Endodermal cell (in vitro differentiated cells): ENCODE measurements at regions not wholly inside any gene's neighbourhood (a gene's known extent, or its start where the extent isn't known, plus 50 kb on each side); places are given as distances from the start of the nearest gene placed in this dataset.

Source experiments
- DNase-seq: peaks from one replicate; pipeline ENCODE4 v3.0.0-alpha.2; 2017
- H3K27ac ChIP-seq: 2 replicates; pipeline ENCODE4 v1.5.1; 2013; ENCODE audit warnings: mild to moderate bottlenecking, low read depth, low read length, moderate library complexity
- H3K27me3 ChIP-seq: 2 replicates; pipeline ENCODE4 v1.6.1; 2013; ENCODE audit warnings: mild to moderate bottlenecking, low read length, moderate library complexity; ENCODE audit not compliant: insufficient read depth, control insufficient read depth, poor library complexity, severe bottlenecking
- H3K36me3 ChIP-seq: 2 replicates; pipeline ENCODE4 v1.7.0; 2013; ENCODE audit warnings: mild to moderate bottlenecking, low read length, moderate library complexity; ENCODE audit not compliant: control insufficient read depth, insufficient read depth
- H3K4me1 ChIP-seq: one replicate; pipeline ENCODE4 v1.7.0; 2013; ENCODE audit warnings: low read length; ENCODE audit not compliant: control insufficient read depth, insufficient read depth
- H3K4me3 ChIP-seq: 2 replicates; pipeline ENCODE4 v1.5.1; 2013; ENCODE audit warnings: mild to moderate bottlenecking, low read length, moderate library complexity
- H3K9ac ChIP-seq: 2 replicates; pipeline ENCODE4 v1.6.1; 2013; ENCODE audit warnings: mild to moderate bottlenecking, low read length, moderate library complexity; ENCODE audit not compliant: poor library complexity, severe bottlenecking; ENCODE audit errors: extremely low read depth
- H3K9me3 ChIP-seq: 2 replicates; pipeline ENCODE4 v1.6.1; 2013; ENCODE audit warnings: mild to moderate bottlenecking, low read length, moderate library complexity; ENCODE audit not compliant: control insufficient read depth
- H3K27ac Mint-ChIP-seq: 2 replicates; pipeline ENCODE4 v1.8.0; 2020; ENCODE audit warnings: mixed read lengths
- H3K27me3 Mint-ChIP-seq: 2 replicates; pipeline ENCODE4 v1.8.0; 2021; ENCODE audit warnings: mild to moderate bottlenecking, mixed read lengths; ENCODE audit not compliant: insufficient read depth
- H3K36me3 Mint-ChIP-seq: 2 replicates; pipeline ENCODE4 v1.8.0; 2020; ENCODE audit warnings: low read depth, mixed read lengths
- H3K4me1 Mint-ChIP-seq: 2 replicates; pipeline ENCODE4 v1.8.0; 2020; ENCODE audit warnings: mixed read lengths
- H3K4me3 Mint-ChIP-seq: 2 replicates; pipeline ENCODE4 v1.8.0; 2020; ENCODE audit warnings: mild to moderate bottlenecking, moderate library complexity, mixed read lengths
- H3K9me3 Mint-ChIP-seq: 2 replicates; pipeline ENCODE4 v1.8.0; 2020; ENCODE audit warnings: mild to moderate bottlenecking, mixed read lengths
- WGBS, 2 experiments: methylation state at CpG; one replicate each; pipeline versions ENCODE4 v1.1.5 to v1.1.7; 2013; ENCODE audit warnings: missing lambda C conversion rate in 2 of 2, mixed read lengths in 1 of 2; ENCODE audit not compliant: insufficient coverage in 1 of 2, insufficient read length in 1 of 2; 5-methylcytosine and 5-hydroxymethylcytosine counted together
- TF ChIP-seq, protein P1 (sequence below): fragments of 200-600 bp; sonication (generic); conservative IDR thresholded peaks from 2 replicates; pipeline ENCODE4 v1.5.0; 2021; ENCODE audit warnings: antibody characterized with exemption, mild to moderate bottlenecking

DNA sequence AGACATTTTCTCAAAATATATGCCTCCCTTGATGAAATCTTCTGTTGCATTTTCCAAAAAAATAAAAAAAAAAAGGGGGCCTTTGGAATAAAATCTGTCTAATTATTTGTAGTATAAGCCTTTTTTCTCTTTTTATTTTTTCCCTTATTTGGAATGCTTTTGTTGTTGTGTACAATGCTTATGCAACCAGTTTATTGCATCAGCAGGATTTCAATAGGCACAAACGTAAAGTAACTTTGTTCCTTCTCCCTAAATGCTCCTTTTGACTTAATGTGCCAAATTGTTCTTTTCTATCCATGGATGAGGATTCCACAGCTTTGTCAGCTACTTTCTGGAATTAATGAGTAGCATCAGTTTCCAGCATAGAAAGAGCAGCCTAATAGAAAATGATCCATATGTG lies 59.6 kb upstream of the HPGD start:
- H3K9ac ChIP-seq = no peak overlapping the region
- Mint-ChIP-seq H3K27ac (no peak overlapping the region), H3K36me3 (no peaks in the 10 kb centered on the region), H3K9me3 (peaks cover 5% of the 10 kb centered on the region), H3K4me1 (peaks cover 11% of the 10 kb centered on the region), H3K27me3 (no peaks in the 10 kb centered on the region), H3K4me3 (no peak overlapping the region)
- H3K9me3 ChIP-seq = peaks cover 3% of the 10 kb centered on the region
- TF ChIP-seq, protein P1, sequence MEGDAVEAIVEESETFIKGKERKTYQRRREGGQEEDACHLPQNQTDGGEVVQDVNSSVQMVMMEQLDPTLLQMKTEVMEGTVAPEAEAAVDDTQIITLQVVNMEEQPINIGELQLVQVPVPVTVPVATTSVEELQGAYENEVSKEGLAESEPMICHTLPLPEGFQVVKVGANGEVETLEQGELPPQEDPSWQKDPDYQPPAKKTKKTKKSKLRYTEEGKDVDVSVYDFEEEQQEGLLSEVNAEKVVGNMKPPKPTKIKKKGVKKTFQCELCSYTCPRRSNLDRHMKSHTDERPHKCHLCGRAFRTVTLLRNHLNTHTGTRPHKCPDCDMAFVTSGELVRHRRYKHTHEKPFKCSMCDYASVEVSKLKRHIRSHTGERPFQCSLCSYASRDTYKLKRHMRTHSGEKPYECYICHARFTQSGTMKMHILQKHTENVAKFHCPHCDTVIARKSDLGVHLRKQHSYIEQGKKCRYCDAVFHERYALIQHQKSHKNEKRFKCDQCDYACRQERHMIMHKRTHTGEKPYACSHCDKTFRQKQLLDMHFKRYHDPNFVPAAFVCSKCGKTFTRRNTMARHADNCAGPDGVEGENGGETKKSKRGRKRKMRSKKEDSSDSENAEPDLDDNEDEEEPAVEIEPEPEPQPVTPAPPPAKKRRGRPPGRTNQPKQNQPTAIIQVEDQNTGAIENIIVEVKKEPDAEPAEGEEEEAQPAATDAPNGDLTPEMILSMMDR = no peak
- no peak overlapping the region for H3K4me3 ChIP-seq
- no peaks in the 10 kb centered on the region for H3K36me3 ChIP-seq
- no peaks in the 10 kb centered on the region for H3K27me3 ChIP-seq
- WGBS, 2 experiments = 86 to 100% methylated on average over 1 of the region's 1 CpG
- H3K27ac ChIP-seq = no peak overlapping the region
- H3K4me1 ChIP-seq = no peaks in the 10 kb centered on the region
- no peak for DNase-seq

DNA sequence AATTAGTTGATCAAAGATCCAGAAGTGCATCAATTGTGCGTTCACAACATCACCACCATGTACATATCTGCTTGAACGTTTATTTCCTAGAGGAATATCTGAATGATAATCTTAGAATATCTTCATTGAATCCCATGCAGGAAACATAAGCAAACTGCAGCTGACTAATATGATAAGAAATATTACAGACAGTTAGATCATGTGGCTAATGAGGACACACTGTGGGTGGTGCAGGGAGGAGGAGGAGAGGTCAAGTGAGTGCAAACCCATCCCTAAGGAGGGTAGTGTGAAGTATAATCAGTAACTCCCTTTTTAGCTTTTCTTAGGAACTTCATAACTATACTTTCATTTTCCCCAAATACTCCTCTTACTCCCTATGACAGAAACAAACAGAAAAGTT lies 58.3 kb upstream of the HPGD start:
- H3K9me3 Mint-ChIP-seq = peaks cover 2% of the 10 kb centered on the region
- Histone ChIP-seq H3K4me1 (no peaks in the 10 kb centered on the region), H3K27me3 (no peaks in the 10 kb centered on the region), H3K36me3 (no peaks in the 10 kb centered on the region), H3K27ac (no peak overlapping the region), H3K9ac (no peak overlapping the region), H3K4me3 (no peak overlapping the region), H3K9me3 (no peaks in the 10 kb centered on the region)
- TF ChIP-seq, protein P1 = no peak
- no peak overlapping the region for H3K4me3 Mint-ChIP-seq
- H3K27me3 Mint-ChIP-seq = no peaks in the 10 kb centered on the region
- H3K4me1 Mint-ChIP-seq = peaks cover 11% of the 10 kb centered on the region
- DNase-seq = no peak
- WGBS, 2 experiments = 90 to 95% methylated on average over 2 of the region's 2 CpGs
- H3K27ac Mint-ChIP-seq = no peak overlapping the region
- no peaks in the 10 kb centered on the region for H3K36me3 Mint-ChIP-seq

DNA sequence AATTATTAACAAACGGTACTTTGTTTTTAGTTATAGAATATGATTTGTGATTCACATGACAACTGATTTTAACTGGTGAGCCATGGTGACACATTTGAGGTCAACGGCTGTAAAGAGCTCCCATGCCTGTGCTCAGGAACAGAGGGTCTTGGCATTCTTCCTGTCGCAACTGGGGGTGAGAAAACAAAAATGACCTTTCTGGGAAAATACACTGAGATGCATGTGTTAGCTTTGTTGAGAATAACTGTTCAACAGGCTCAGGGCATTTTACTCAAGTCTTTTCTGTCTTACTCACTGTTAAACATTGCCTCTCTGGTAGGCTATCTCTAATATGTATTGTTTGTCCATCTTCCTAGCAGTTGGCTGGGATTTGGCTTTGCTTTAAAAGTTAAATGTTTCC lies 57.1 kb upstream of the HPGD start:
- Histone ChIP-seq H3K9me3 (no peaks in the 10 kb centered on the region), H3K4me1 (no peaks in the 10 kb centered on the region), H3K36me3 (no peaks in the 10 kb centered on the region), H3K4me3 (no peak overlapping the region), H3K27ac (no peak overlapping the region), H3K27me3 (no peaks in the 10 kb centered on the region), H3K9ac (no peak overlapping the region)
- Mint-ChIP-seq H3K4me3 (no peak overlapping the region), H3K36me3 (no peaks in the 10 kb centered on the region), H3K9me3 (no peaks in the 10 kb centered on the region), H3K27me3 (no peaks in the 10 kb centered on the region), H3K27ac (no peak overlapping the region), H3K4me1 (peaks cover 11% of the 10 kb centered on the region)
- DNase-seq = no peak
- WGBS, 2 experiments = 90 to 91% methylated on average over 2 to 3 of the region's 3 CpGs
- TF ChIP-seq, protein P1 = no peak
